NCI-H2196 treated with DMSO at 0.1 percent for 48 hours (cell line): ENCODE measurements at regions not wholly inside any gene's neighbourhood (a gene's known extent, or its start where the extent isn't known, plus 50 kb on each side); places are given as distances from the start of the nearest gene placed in this dataset.
"Not testable (repeated sequence)": the region's sequence is repeated elsewhere in the genome, so short reads cannot be mapped to it uniquely, and the experiment has no call there.

Experiments
- DNase-seq: peaks from one replicate; lab custom pipeline; 2025; ENCODE audit not compliant: unreplicated experiment; lab: John Stamatoyannopoulos, UW

DNA sequence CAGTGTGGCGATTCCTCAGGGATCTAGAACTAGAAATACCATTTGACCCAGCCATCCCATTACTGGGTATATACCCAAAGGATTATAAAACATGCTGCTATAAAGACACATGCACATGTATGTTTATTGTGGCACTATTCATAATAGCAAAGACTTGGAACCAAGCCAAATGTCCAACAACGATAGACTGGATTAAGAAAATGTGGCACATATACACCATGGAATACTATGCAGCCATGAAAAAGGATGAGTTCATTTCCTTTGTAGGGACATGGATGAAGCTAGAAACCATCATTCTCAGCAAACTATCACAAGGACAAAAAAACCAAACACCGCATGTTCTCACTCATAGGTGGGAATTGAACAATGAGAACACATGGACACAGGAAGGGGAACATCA lies 335.8 kb upstream of the PCDH18 start:
- DNase-seq, result not testable (repeated sequence)

DNA sequence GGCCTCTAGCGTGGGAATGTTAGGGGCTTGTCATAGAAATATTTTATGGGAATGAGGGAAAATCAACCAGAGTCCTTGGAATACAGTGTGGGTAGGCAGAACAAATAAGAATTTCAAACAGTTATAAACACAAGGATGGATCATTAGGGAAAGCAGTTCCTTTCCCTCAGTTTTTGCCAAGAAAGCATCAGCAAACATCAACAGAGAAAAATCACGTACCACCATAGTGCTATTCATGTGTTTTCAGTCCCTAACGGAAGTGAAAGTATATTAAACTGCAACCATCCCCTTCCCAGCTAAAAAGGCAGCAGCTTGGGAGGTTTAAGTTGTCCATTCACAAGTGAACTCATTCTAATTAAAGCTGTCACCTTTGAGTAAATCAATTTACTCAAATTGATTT lies 334.4 kb upstream of the PCDH18 start:
- DNase-seq, result no peak

DNA sequence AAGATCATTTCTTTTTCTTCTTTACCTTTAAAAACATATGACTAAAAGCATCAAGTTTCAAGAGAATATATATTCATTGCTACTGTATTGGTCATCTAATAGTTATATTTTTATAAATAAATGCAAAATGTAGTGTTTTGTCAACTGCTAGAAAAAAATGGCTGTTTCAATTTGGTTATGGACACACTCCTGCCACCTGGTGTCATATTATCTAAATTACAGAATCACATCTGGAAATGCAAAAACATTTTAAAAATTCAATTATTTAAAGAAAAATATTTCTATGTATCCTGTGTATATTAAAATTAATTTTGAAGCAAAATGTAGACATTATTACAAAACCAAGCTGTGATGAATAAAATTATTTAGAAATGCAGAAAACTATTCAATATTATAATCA lies 329.4 kb upstream of the PCDH18 start:
- no peak for DNase-seq

DNA sequence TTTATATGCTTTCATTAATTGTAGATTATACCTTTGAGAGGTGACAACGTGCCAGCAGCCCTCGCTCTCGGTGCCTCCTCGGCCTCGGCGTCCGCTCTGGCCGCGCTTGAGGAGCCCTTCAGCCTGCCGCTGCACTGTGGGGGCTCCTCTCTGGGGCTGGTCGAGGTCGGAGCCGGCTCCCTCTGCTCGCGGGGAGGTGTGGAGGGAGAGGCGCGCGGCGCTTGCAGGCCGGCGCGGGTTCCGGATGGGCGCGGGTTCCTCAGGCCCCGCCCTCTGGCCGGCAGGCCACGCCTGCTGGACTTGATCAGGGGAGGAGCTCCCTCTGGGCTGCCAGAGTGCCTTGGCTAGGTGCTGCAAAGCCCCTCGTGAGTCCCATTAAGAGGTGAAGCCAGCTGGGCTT lies 321.1 kb upstream of the PCDH18 start:
- no peak for DNase-seq

- no peak for DNase-seq
Measured at GRCh38 chr4:137852326-137852725, 320.0 kb upstream of the PCDH18 start.

GRCh38 chr4:137851435-137851834 lies 319.1 kb upstream of the PCDH18 start:
- no peak for DNase-seq

GRCh38 chr4:137827945-137828344 lies 295.7 kb upstream of the PCDH18 start:
- DNase-seq, result not testable (repeated sequence)

DNA sequence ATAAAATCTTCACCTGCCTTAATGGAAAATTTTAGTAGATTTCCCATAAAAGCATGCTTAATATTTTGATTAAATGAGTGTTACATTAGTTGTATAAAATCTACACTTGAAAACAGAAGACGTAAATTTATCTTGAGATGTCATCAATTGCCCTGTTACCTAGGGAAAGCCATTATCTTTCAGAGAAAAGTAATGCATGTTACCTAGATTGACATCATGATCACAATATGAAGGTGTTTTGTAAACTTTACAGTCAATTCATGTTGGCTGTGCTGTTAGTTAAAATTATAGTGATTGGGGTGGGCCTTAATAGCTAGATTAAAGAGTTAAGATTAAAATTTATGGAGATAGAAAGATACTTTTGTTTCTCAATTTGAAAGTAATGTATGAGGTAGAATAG lies 293.2 kb upstream of the PCDH18 start:
- DNase-seq, result no peak

- no peak for DNase-seq
Measured at GRCh38 chr4:137823007-137823406, 290.7 kb upstream of the PCDH18 start.

DNA sequence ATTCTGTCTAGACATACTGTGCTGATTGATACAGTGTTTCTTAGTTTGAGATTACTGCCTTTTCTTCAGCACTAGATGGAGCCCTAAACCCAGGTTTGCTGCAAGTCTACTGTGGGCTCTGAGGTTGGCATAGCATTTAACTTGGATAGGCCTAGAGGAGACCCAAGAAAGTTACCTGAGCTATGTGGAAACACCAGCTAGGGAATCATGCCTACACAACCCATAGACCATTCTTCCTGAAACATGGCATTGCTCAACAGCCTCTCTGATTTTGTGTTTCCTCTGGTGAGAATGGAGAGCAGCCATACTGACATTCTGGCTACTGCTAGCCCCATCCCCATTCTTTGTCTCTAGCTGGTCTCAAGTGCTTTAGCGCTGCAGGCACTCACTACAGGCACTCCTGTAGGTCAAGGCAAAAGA lies 287.7 kb upstream of the PCDH18 start:
- DNase-seq, result no peak

- DNase-seq, result no peak
Measured at GRCh38 chr4:137812258-137812657, 280.0 kb upstream of the PCDH18 start.

DNA sequence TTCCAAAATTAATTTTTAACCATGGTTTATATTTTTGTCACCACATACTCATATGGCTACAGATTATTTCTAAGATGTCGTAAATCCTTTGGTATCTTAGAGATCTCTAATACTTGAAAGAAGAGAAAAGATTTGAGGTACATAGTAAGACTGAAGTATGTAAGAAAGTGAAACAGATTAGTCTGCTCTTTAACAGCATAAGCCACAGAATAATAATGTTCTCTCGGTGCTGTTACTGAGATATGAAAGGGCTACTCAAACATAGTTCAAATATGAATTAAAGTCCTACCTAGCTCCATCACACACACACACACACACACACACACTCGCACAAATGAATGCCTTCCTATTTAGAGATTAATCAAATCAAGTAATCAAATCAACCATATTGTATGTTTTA lies 274.1 kb upstream of the PCDH18 start:
- no peak for DNase-seq

DNA sequence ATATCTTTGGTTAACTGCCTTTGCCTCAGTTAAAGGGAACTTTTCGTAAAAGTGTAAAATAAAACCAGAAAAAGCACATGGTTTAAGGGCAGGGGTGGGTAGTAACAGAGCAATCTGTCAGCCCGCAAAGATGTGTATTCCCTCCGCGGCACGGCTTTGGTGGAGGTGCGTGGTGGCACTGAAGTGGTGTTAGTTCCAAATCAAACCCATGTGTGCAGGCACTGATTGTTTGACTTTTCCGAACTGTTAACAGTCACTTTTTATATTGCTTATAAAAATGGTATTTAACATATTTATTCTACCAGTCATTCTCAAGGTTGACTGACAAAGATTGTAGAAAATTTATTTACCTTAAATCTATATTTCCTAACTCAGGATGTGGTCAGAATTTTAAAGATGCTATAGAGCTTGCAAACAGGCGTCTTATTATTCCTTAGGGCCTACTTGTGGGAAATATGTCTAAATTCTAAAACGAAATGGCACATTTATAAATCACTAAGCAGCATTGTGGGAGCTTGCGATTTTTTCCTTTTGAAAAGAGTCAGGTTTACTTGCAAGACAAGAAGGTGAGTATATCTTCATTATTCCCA lies 272.7 kb upstream of the PCDH18 start:
- DNase-seq, result no peak

- DNase-seq, result no peak
Measured at GRCh38 chr4:137800861-137801260, 268.6 kb upstream of the PCDH18 start.

DNA sequence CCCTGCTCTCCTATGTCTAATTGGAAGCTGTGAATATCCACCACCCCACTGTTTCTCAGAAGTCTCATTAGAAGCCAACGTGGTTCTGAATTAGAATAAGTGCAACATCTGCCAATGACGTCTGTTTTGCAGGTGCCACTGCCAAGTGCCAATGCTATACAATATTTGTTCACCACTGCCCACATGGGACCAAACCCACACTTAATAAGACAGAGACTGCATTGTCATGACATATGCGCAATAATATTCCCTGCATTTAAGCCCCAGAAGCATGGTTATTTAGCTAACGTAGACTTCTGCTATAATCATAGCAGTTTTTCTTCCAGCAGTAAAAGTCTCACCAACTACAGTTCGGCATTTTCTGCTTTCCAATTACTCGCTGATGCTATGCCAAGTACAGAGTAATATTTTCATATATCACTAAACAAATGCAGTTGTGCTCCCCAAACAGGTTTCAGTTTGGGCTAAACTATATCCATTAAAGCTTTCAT lies 262.5 kb upstream of the PCDH18 start:
- DNase-seq, result no peak

DNA sequence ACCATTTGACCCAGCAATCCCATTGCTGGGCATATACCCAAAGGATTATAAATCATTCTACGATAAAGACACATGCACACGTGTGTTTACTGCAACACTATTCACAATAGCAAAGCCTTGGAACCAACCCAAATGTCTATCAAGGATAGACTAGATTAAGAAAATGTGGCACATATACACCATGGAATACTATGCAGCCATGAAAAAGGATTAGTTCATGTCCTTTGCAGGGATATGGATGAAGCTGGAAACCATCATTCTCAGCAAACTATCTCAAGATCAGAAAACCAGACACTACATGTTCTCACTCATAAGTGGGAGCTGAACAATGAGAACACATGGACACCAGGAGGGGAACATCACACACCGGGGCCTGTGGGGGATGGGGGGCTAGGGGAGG lies 257.0 kb upstream of the PCDH18 start:
- not testable (repeated sequence) for DNase-seq

- DNase-seq, result not testable (repeated sequence)
Measured at GRCh38 chr4:137783923-137784322, 251.6 kb upstream of the PCDH18 start.

- no peak for DNase-seq
Measured at GRCh38 chr4:137775701-137776100, 243.4 kb upstream of the PCDH18 start.

- no peak for DNase-seq
Measured at GRCh38 chr4:137774501-137774900, 242.2 kb upstream of the PCDH18 start.

GRCh38 chr4:137768881-137769280 lies 236.6 kb upstream of the PCDH18 start:
- DNase-seq, result no peak

DNA sequence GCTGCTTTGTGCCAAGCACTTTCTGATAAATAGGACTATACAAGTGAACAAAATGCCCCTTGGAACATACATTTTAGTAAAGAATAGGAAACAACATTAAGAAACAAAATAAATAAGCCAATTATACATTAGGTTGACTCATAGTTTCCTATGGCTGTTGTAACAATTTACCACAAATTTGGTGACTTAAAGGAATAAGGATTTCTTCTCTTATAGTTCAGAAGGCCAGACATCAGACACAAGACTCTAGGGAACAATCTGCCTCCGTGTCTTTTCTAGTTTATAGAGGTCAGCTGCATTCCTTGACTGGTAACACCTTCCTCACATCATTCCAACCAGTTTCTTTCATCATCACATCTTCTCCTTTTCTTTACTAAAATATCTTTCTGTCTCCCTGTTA lies 235.9 kb upstream of the PCDH18 start:
- no peak for DNase-seq

DNA sequence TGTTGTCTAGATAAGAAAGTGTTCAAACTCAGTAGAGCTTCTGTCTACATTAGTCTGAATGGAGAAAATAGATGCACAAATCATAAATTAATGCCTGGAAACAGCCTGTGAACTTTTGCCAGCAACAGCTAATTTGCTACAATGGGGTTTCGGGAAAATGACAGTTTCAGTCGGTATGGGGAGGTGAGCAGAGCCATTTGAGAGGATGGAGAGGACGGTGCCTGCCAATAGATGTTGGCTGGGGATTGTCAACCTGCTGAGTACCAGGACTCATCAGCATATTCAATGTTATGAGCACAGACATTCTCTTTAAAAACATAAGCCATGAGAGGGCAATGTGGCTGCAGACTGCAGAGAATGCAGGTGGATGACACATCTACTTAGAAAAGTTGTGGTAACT lies 230.3 kb upstream of the PCDH18 start:
- no peak for DNase-seq

- DNase-seq, result no peak
Measured at GRCh38 chr4:137754652-137755471, 222.6 kb upstream of the PCDH18 start.
